Activated CD8-positive, alpha-beta memory T cell treated with anti-CD3 and anti-CD28 coated beads for 24 hours (primary cell): ENCODE measurements at regions not wholly inside any gene's neighbourhood (a gene's known extent, or its start where the extent isn't known, plus 50 kb on each side); places are given as distances from the start of the nearest gene placed in this dataset.

Experiments
- DNase-seq: peaks from one replicate; pipeline ENCODE4 v3.0.0-alpha.2; 2020

DNA sequence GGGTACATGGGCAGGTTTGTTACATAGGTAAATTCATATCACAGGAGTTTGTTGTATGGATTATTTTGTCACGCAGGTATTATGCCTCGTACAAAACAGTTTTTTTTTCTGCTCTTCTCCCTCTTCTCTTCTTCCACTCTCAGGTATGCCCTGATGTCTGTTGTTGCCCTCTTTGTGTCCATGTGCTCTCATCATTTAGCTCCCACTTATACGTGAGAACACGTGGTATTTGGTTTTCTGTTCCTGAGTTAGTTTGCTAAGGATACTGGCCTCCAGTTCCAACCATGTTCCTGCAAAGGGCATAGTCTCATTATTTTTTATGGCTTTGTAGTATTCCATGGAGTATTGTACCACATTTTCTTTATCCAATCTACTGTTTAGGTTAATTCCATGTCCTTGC, 65.7 kb downstream of the UNC5CL start:
- no peak for DNase-seq

DNA sequence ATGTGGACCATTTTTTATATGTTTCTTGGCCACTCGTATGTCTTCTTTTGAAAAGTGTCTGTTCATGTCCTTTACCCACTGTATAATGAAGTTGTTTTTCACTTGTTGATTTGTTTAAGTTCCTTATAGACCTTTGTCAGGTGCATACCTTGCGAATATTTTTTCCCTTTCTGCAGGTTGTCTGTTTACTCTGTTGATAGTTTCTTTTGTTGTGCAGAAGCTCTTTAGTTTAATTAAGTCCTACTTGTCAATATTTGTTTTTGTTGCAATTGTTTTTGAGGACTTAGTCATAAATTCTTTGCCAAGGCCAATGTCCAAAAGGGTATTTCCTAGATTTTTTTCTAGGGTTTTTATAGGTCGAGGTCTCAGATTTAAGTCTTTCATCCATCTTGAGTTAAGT, 66.2 kb downstream of the UNC5CL start:
- DNase-seq, result no peak

DNA sequence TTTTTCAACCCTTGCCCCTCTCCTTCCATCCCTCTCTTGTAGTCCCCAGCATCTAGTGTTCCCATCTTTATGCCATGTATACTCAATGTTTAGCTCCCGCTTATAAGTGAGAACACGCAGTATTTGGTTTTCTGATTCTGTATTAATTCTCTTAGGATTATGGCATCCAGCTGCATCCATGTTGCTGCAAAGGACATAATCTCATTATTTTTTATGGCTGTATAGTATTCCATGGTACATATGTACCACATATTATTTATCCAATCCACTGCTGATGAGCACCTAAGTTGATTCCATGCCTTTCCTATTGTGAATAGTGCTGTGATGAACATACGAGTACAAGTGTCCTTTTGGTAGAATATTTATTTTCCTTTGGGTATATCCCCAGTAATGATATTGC, 66.8 kb downstream of the UNC5CL start:
- no peak for DNase-seq

DNA sequence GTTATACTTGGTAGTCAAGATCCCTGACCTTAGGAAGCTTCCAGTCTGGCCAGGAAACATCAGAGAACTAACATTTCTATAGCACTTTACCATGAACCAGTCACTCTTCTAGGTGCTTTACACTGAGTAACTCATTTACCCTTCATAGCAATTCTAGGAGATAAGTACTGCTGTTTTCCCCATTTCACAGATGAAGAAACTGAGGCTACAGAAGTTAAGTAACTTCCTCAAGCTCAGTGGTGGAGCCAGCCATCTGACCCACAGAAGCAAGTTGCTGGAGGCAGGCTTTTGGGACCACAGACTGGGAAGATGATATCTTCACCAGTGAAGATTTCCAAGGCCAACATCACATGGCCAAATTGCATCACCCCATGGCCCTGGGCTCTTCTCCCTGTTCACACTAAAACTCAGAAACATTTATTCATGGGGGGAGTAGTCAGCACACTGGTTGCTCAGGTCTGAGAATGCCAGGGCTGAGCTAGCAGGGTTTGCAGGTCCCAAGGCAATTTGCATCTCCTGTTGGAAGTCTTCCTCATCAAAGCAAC, 70.3 kb downstream of the UNC5CL start:
- DNase-seq, result no peak

DNA sequence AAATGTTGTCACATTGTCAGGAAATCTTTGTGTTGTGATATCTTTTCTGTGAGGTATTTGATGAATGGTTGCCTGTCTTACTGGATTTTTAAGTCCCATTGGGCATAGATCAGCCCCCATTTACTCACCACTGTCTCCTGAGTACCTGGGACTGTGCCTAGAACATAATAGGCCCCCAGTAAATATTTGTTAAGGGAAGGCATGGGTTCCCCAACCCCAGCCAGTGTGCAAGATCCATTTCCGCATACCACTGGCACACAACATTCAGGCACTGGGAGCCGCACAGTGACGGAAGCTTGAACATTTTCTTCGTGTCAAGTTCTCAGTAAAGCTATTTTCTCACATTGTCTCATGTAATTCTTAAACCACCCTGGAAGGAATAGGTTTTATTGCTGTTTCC, 72.2 kb downstream of the UNC5CL start:
- DNase-seq, result no peak

DNA sequence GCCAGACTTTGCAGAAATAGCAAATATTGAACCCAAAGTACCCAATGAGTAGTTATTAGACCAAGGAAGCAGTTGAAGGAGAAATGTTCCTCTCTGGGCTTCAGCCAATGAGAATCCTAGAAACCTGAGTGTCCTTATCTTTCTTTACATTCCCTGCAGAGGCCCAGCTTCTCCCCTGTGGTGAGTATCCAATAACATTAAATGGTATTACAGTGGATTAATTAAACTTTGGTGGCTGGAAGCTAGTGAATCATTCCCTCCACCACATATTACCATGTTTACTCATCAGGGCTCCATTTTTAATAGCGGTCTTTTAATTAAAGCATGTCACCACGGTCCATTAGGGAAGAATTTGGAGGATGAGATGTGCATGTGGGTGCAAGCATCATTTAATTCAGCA, 74.0 kb downstream of the UNC5CL start:
- DNase-seq, result no peak

DNA sequence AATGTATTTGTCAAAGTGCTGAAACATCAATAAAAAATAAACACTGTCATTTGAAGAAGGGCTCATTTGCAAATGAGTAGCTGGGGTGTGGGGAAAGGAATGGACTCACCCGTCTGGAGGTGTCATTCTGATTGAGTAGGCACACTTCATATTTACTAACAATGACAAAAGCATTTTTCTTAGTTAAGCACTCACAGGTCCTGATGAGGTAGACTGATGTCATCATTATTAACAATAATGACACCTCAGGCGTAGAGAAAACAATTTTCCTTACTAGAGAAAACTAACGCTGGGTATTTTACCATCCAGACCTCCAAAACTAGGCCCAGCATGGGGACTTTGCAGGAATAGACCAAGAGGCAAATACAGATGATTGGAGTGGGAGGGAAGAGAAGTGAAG, 76.0 kb downstream of the UNC5CL start:
- DNase-seq, result no peak

DNA sequence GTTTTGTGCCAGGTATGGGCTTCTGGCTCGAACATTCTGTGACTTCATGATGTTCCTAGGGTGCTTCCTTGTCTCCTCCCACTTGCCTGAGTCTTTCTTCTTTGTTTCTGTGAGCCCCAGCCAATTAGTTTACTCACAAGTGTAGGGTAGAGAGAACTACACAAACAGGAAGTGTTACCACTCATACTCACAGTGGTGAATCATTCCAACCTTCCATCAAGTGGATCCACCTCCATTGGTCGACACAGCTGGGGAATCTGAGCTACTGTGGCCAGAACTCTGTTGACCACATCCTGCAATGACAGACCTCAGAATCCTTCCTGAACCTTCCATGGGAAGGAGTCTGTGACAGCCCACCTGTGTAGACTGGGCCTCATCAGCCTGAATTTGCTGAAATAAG, 76.8 kb downstream of the UNC5CL start:
- no peak for DNase-seq

DNA sequence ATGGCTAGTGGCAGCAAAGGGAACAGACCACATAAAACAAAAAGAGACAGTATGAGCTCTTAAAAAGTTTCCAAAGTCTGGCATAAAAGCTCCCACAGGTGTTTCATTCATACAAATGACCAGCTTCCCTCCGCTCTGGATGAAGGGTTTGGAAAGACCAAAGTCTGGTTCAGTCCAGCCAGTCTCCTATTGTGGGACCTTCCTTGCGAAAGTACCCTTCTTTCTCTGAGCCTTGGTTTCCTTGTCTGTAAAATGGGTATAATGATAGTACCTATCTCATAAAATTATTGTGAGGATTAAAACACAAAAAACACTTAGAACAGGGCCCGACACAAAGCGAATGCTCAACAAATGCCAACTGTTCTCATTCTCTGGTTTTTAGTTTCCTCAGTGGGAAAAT, 77.2 kb downstream of the UNC5CL start:
- DNase-seq, result no peak

DNA sequence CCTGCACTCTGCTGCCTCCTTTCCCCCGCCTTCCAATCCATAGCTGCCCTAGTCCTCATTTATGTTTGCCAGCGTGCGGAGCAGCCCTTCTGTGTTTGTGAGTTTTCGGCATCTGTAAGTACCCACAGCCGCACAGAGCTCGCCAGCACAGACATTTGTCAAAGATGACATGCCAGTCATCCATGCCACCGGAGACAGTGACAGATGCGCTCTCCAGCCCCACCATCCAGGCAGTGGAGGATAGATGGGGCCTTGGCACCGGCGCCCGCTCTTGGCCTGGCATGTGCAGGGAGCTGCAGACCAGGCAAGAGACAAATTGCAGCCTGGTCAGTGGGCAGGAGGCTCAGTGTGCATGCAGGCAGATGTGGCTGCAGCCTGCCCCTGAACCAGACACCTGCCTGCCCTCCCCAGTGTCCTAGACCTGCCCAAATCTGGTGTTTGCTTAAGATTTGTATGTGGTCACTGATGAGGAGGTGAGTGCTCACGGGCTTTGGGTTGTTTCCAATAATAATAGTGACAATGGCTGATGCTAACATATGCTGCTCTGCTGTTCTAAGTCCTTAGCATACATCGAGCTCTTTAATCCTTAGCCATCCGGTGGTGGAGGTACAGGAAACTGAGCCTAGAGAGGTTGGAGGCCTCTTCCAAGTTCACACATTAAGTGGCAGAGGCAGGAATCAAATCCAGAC, 78.1 kb downstream of the UNC5CL start:
- DNase-seq, result no peak

DNA sequence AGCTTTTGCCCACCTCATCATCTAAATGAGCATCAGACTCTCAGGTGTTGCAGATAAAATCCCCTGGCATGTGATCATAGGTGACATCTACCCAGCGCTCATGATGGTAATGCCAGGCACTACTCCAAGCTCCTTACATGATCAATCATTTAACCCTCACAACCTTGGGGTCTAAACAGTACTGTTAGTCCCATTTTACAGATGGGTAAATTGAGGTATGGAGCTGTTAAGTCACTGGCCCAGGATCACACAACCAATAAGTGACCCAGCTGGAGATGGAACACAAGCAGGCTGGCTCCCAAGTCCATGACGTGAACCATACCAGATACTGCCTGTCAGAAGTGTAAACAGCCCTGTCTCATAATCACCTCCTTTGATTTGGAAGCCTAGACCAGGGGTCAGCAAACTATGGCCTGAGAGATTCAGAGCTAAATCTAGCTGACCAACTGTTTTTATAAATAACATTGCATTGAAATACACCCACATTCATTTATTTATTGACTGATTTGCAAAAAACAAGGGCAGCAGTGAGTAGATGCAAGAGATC, 79.2 kb downstream of the UNC5CL start:
- no peak for DNase-seq

DNA sequence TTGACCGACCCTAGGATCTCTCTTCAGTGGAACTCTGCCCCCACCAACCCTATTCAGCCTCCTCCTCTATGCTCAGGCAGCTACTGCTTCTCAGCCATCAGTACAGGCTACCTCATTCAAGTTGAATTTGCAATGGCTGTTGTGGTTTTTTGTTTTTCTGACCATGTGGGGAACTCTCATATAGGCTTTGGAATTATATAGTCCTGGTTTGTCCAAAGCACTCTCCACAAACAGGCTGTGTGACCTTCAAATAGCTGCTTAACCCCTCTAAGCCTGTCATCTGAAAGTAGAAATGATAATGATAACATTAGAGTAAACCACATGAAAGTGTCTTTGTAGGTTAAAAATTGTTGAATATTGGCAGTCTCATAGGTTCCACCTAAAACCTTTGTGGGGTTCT, 80.3 kb downstream of the UNC5CL start:
- DNase-seq, result no peak

DNA sequence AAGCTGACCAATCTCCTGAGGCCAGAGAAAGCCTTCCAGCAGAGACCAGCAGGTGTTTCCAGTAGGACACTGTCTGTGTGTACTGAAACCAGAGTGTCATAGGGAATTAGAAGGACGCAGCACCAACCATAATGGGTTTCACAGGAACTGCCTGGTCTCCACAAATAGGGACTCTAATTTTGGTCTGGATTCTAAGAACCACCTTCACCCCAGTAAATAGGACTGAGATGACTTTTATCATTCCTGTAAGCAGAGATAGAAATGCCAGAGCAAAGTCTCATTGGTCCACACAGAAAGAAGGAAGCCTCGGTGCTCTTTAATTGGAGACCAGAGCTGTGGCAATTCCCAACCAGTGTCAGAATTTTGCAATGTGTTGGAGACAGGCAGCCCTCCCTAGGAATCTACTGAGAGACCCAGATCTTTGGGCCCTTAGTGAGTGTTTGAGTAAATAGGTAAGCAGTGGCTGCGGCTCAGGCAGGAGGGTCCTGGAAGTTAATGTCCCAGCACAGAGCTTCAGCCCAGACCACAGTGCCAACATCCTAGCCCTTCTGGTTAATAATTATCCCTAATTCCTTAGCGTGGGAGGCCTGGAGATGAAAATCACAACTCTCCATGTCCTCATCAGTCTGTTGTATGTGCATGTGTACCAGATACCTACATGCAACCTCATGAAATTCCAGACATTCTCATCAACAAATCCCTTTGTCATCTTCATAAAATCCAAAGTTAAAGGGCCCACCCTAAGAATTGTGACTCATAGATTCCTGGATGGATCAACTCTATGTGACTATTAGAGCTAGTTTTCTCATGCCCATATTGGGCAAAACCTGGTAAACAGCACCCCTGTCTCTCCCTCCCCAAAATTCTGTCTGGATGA, 81.2 kb downstream of the UNC5CL start:
- DNase-seq, result no peak

DNA sequence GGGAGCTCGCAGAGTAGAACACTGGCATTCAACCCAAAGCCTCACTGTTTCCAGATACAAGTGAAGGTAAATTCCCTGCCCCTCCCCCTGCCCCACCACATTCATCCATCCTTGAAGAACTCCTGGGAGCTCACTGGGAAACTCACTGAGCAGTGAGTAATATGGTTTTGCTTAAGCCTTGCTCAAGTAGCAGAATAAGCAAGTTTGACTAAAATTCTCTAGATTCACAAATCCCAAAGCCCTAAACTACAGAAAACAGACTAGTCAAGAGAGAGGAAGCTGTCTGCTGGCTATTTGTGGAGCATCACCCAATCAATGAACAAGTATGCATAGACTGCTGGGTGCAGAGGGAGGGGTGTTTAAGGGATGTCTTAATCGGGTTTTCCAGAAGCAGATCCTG, 82.1 kb downstream of the UNC5CL start:
- DNase-seq, result no peak

DNA sequence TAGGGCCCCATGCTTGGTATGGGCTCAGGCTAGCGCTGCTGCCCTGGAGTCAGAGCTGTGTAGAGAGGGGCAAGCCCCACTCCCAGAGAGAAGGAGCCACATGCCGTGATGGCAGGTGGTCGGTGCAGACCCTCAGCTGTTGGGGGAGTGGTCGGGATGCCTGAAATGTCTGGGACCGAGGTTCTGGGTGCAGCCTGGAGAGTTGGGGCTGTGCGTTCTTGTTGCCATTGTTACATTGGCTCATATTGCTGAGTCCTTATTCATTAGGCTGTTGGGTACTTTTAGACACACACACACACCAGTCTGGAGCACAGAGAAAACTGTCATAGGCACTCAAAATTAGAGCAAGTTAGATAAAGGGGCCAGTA, 83.9 kb downstream of the UNC5CL start:
- DNase-seq, result no peak

DNA sequence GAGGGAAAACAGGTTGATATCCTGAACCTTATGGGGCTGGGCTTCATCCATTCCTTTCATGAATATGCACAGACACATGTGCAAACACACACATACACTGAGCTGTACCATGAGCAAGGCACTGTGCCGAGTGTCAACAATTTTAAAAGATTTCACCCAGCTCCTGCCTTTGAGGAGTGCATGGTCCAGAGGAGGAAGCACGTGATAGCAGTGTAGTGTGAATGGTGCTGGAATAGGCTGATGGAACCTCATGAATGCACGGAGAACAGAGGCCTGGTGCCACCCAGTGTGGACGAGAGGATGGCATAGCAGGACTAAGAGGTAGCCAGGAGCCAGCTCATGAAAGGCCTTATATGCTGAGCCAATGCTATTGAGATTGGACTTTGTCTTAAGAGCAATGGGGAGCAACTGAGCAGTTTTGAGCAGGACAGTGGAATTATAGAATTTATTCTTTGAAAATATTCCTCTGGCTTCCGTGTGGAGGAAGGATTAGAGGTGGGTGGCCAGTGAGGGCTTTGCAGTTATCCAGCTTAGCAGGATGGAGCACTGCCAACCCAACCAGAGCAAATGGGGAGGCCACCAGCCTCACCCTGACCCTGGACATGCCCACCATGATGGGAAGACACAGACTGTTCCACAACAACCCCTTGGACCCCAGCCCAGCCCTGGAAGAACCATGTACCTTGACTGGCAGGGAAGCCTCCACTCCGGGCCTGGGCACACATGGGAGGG, 84.4 kb downstream of the UNC5CL start:
- no peak for DNase-seq

DNA sequence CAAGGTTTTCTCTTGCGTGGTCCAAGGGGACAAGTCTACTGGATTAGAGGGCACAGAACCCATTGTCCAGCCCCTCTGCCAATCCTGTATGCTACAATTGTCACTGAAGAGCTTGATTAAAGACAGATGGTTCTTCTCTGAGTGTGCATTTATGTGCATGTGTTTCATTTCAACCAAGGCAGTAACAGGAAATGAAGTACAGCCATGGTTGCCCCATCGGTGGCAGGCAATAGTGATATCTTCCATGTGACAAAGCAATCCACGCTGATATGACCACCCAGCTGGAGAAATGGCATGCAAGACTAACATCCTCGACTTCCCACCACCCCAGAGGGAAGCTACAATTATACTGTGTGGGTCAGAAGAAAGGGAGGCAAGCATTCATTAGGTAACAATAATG, 85.5 kb downstream of the UNC5CL start:
- DNase-seq, result no peak

DNA sequence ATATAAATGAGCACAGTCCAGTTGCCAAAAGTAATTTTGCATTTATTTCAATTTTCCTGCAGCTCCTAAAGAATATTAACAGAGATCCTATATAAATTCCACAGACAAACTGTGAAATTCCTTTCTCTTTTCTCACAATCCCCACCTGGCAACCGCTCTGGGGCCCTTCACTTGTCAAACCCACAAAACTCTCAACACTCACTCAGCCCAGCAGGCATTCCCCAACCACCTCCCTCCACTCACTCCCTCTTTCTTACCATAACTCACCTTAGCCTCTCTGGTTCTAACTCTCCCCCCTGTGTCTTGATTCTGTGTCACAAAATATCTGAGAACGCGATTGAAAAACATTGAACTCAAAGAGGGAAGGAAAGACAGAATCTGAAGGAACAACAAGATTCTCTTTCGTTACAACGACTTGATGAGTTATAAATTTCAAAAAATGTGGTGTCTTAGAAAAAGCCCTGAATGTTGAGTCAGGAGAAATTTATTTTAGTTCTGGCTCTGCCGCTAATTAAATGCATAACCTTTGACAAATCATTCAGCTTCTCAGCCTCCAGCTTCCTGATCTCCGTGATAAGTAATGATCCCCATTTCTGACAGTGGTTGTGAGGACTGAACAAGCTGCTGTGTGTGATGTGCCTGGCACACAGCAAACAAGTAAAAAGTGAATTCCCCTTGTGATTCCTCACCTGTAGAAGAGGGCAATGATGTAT, 87.9 kb downstream of the UNC5CL start:
- no peak for DNase-seq

DNA sequence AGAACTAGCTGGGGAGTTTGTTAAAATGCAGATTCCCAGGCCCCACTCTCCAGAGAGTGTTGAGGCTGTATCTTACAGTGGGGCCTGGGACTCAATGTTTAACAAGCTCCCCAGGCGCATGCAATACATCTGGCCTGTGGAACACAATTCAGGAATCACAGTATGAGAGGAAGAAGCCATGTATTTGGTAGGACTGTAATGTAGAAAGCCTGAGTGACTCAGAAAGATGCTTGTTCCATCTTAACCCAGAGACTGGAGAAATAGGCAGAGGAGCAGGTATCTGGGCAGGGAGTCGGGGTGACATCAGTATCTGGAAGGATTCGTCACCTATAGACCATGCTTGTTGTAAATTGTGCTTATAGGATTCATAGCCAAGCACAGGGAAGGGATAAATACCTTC, 90.5 kb downstream of the UNC5CL start:
- DNase-seq, result no peak

DNA sequence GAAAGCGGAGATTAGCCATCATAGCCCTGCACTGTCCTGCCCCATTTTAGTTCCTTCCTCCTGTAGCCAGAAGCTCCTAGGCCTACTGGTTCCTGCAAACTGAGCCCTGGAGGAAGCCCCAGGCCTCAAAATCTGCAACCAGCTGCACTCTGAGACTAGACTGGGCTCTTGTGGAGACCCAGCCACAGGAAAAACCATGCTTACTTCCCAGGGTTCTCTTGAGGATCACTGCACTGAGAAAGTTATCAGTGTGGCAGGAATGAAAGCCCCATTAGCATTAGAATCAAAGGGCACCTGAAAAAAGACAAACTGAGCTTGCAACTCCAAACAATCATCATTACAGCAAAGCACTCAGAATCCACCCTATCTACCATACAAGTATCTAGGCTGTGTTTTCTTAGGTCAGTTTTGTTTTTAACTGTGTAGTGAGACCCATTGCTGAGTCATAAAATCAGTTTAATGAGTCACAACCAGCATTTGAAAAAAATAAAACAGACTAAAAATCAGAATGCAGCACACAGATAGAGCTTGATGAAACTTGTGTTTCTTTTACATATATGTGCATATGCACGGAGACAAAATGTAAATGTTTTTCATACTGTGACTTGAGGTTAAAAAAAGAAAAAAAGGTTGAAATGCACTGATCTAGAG, 91.0 kb downstream of the UNC5CL start:
- DNase-seq, result no peak

DNA sequence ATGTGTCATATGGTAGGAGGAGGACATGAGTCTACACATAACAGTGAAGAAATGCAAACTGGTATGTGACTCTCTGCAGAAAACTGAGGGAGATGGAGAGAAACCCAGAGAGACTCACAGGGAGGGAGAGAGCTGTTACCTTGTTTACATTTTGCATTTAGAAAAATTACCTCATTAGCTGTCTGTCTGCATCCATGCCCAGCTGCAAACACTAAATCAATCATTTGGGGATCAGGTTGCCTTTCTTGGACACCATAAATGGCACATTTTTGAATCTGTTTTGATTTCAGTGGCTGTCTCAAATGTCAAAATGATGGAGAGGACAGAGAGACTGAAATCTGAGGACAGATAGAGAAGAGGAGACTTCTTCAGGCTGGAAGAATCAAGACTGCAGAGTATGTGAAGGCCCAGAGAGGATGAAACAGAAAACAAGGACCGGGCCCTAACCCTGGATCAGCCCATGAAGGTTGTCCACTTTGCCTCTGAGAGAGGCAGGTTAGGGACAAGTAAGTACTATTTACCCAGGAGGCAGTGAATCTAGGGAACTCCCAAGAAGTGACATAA, 92.2 kb downstream of the UNC5CL start:
- no peak for DNase-seq

DNA sequence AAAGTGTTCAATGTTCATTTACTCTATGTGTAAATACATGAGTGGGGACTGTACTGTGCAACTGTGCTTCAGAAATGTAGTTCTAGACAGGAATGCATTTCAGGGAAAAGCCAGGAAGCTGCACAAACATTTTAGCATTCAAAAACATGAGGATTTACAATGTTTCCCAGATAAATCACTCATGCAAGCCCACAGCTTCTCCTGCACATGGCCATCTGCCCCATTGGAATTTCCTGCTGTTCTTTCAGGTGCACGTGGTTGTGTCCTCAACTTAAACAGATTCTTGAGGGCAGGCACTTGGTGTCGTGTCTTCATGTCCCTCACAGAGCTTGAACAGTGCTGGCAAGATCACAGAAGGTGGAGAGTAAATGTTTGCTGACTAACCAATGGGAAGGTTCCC, 101.5 kb downstream of the UNC5CL start:
- no peak for DNase-seq
